ENCODE measurements at regions not wholly inside any gene's neighbourhood (a gene's known extent, or its start where the extent isn't known, plus 50 kb on each side); places are given as distances from the start of the nearest gene placed in this dataset.

GRCh38 chr6:25192590-25193459 lies 86.3 kb upstream of the CARMIL1 start:
- no peak for DNase-seq

DNA sequence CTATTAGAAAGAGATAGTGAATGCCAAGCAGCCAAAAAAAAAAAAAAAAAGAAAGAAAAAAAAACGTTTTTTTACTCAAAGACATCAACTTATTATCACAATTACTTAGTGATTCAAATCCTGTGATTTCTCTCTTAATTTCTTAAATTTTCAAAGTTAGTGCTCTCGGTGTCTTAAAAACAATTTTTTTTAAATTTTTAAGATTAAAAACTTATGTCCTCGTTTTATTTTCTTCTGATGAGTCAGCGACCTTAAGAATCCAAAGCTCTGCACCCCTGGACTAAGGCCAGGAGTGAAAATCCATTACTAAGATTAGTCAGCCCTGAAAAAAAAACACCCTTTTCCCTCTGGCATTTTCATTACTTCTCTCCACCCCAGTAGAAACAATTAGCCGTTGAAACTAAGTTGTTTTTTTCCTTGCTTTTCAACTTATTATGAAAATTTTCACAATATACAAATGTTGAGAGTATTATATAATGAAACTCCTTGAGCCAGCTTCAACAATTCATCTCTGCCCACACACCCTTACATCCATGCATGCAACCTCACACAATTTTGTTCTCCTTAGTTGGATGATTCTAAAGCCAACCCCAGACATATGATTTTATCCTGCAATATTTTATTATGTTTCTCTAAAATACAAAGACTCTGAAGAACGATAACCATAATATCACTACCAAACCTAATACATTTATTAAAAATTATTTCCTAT lies 85.6 kb upstream of the CARMIL1 start:
- DNase-seq = peak; percentile 12

GRCh38 chr6:25194172-25194678 lies 84.9 kb upstream of the CARMIL1 start:
- DNase-seq = no peak

DNA sequence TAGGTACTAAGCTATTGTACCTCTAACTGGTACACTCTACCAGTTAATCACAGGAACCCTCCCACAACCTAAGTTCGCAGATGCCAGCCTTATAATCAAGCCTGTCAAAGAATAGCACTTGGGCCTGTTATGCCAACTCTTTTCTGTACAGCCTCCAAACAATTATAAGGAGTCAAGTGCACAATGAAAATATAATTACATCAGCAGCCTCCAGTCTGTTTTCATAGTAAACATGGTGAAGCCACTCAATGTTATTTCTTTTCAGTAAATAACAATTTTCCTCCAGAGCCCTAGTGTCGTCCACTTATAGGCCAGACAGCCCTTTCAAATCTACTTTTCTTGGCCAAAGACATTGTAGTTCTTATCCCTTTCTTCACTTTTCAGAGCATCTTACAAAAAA lies 82.7 kb upstream of the CARMIL1 start:
- DNase-seq = peak; percentile 73

- no peak for DNase-seq
Measured at GRCh38 chr6:25197111-25197510, 82.1 kb upstream of the CARMIL1 start.

- no peak for DNase-seq
Measured at GRCh38 chr6:25199544-25199943, 79.6 kb upstream of the CARMIL1 start.

GRCh38 chr6:25202504-25202903 lies 76.7 kb upstream of the CARMIL1 start:
- DNase-seq = no peak

- no peak for DNase-seq
Measured at GRCh38 chr6:25205629-25206028, 73.5 kb upstream of the CARMIL1 start.

GRCh38 chr6:25207453-25208155 lies 71.6 kb upstream of the CARMIL1 start:
- peak; percentile 31 for DNase-seq

DNA sequence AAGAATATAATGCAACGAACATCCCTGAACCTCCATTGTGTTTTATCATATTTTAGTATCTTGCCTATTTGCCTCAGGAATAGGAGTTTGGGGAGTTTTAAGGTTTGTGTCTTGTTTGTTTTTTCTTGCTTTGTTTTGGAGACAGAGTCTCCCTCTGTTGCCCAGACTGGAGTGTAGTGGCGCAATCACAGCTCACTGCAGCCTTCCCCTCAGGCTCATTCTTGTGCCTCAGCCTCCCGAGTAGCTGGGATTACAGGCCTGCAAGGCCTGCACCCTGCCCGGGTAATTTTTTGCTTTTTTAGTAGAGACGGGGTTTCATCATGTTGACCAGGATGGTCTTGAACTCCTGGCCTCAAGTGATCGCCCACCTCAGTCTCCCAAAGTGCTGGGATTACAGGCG lies 63.3 kb upstream of the CARMIL1 start:
- no peak for DNase-seq

- peak; percentile 77 for DNase-seq
Measured at GRCh38 chr6:25217302-25217701, 61.9 kb upstream of the CARMIL1 start.

DNA sequence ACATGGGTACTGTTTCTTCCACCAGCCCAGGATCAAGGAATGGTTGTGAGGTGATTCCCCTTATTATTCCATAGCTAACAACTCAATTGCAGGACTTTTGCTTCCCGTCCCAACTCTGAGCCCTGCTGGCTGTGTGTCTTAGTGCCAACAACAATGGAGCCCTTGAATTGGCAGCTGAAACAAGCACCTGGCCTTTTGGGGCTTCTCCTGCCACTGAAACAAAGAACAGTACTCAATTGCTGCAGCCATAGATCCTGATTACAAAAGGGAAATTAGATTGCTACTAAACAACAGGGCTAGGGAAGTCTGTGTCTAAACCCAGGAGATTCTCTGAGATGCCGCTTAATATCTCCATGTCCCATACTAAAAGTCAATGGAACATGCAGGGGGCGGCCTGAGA lies 61.3 kb upstream of the CARMIL1 start:
- peak; percentile 79 for DNase-seq

DNA sequence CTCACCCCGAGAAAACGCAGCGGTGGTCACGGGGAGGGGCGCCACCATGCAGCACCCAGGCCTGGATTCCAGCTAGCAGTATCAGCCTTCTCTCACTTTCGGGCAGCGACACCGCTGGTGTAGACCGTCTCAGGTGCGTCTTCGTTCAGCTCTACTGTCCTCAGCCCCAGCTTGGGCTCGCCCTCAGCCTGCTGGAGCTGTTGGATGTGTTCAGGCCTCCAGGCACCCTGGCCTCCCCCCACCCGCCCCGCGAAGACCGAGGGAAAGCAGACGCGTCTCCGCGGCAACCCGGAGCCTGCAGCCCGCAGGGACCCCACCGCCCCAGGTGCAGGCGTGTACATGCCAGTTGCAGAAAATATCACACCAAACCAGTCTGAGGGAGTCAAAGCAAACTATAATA lies 60.8 kb upstream of the CARMIL1 start:
- peak; percentile 93 for DNase-seq

DNA sequence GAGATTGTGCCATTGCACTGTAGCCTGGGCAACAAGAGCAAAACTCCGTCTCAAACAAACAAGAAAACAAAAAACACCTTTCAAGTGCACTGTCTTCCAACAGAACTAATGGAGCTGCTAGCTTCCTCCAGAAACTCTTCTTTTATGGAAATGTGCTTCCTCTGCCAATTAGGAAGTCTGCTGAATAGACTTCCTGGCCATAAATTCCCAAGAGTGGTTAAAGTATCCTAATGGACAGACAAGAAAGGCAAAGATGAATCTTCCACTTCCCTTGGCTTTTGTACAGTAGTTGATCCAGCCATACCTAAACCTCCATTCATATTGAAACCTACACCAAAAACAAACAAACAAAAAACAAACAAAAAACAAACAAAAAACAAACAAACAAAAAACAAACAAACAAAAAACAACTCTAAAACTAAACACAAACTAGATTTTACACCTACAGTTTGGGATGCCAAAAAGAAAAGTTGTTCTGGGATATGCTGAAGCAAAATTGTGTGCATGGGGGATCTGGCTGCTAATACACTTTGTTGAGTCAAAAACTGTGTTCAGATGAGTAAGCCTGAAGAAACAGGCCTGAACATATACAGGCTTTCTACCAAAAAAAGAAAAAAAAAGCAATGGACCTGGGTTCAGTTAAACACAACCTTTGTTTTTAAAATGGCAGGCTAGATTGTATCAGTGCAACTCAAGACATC lies 59.8 kb upstream of the CARMIL1 start:
- peak; percentile 73 for DNase-seq

GRCh38 chr6:25219917-25220278 lies 59.3 kb upstream of the CARMIL1 start:
- DNase-seq = no peak

DNA sequence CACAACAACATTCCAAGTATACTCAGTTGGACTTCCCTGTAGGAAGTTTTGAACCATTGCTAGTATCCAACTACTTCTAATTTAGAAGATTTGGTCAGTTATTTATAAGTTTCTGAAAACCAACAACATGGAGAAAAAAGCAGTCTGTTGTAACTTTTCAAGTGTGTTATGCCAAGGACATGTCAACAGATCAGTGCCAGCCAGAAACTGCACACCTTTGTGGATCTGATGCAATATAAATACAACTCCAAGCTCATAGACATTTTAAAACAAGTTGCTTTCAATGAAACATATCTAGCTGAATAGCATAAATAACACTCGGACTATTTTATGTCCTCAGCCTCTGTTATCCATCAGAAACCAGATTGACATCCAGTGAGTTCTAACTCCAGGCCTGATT lies 58.3 kb upstream of the CARMIL1 start:
- DNase-seq = no peak

DNA sequence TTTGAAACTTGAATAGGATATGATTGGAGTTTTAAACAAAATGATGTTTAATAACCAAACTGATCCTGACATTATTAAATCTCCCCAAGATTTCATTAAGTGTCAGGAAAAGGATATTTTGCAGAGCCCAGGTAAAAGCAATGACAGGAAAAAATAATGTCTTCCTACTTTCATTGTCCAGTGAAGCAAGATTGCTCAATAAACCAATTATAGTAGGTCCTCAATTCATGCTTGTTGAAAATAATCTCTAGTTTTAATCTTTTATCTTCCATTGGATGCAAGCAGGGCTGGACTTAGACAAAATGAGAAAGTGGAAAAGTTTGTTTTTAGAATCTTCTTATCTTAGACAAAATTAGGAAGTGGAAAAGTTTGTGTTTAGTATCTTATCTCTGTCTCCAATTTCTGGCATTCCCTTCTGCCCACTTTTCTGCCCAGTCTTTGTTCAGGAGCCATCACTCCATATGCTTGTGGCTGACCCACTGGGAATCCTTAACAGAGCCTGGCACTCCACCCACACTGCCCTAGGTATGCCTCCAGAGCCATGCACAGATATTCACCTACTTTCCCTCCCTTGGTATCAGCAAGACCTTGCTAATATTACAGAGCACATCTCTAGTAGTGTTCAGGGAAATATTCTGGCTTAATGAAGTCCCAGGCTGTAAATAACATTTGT lies 57.0 kb upstream of the CARMIL1 start:
- DNase-seq = peak; percentile 48

DNA sequence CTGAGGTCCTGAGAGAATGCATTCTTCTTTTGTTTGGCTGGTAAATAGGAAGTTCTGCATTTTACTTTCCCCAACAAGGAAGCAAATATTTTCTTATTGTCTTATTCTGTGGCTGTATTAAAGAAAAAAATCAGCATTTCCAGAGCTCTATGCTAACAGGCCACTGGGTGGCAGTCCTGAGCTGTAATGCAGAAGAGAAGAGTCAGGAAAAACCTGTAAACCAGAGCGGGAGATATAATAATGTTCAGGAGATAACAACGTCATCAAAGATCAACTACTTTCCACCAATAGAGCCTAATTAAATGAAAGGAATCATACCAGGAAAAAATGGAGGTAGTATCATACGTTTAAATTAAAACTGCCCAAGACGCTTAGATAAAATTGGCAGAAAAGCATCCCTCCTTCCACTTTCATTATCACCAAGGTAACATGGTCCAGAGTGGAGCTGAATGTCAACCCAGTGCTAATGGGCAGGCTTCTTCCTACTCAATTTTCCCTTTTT lies 55.6 kb upstream of the CARMIL1 start:
- peak; percentile 85 for DNase-seq

GRCh38 chr6:25224242-25224641 lies 54.9 kb upstream of the CARMIL1 start:
- peak; percentile 31 for DNase-seq

GRCh38 chr6:25227854-25228253 lies 51.3 kb upstream of the CARMIL1 start:
- no peak for DNase-seq
